Neural progenitor cell (in vitro differentiated cells): ENCODE measurements at regions not wholly inside any gene's neighbourhood (a gene's known extent, or its start where the extent isn't known, plus 50 kb on each side); places are given as distances from the start of the nearest gene placed in this dataset.

ENCODE experiments used
- DNase-seq: peaks from one replicate; pipeline ENCODE4 v3.0.0-alpha.2; 2016; ENCODE audit warnings: low spot score
- H2AFZ ChIP-seq: fragments of 200-600 bp; sonication (generic); replicated peaks from 2 replicates; pipeline ENCODE4 v1.6.1; 2016; ENCODE audit warnings: antibody characterized with exemption
- H3F3A ChIP-seq: fragments of 200-600 bp; sonication (generic); 2 replicates; pipeline ENCODE4 v1.6.1; 2016; ENCODE audit warnings: antibody characterized with exemption, low read depth
- H3K27ac ChIP-seq: fragments of 200-600 bp; sonication (generic); 2 replicates; pipeline ENCODE4 v1.5.1; 2016; ENCODE audit warnings: mild to moderate bottlenecking
- H3K27me3 ChIP-seq: fragments of 200-600 bp; sonication (generic); 2 replicates; pipeline ENCODE4 v1.6.1; 2016; ENCODE audit warnings: mild to moderate bottlenecking, moderate library complexity
- H3K36me3 ChIP-seq: fragments of 200-600 bp; sonication (generic); 2 replicates; pipeline ENCODE4 v1.5.1; 2016
- H3K4me1 ChIP-seq: fragments of 200-600 bp; sonication (generic); 2 replicates; pipeline ENCODE4 v1.6.1; 2016; ENCODE audit warnings: mixed run types
- H3K4me2 ChIP-seq: fragments of 200-600 bp; sonication (generic); 2 replicates; pipeline ENCODE4 v1.6.1; 2016
- H3K4me3 ChIP-seq: fragments of 200-600 bp; sonication (generic); 2 replicates; pipeline ENCODE4 v1.5.1; 2016
- H3K79me2 ChIP-seq: fragments of 200-600 bp; sonication (generic); 2 replicates; pipeline ENCODE4 v1.6.1; 2016; ENCODE audit warnings: low read depth
- H3K9ac ChIP-seq: fragments of 200-600 bp; sonication (generic); 2 replicates; pipeline ENCODE4 v1.6.1; 2016
- H3K9me3 ChIP-seq: fragments of 200-600 bp; sonication (generic); 2 replicates; pipeline ENCODE4 v1.5.1; 2016; ENCODE audit warnings: low read depth
- H4K20me1 ChIP-seq: fragments of 200-600 bp; sonication (generic); 2 replicates; pipeline ENCODE4 v1.6.1; 2016; ENCODE audit warnings: low read depth
- H3K27ac Mint-ChIP-seq: 3 replicates; pipeline ENCODE4 v1.8.0; 2021; ENCODE audit warnings: mixed read lengths
- H3K27me3 Mint-ChIP-seq: 2 replicates; pipeline ENCODE4 v1.8.0; 2022; ENCODE audit warnings: low read depth, mild to moderate bottlenecking, inconsistent platforms, moderate library complexity, mixed read lengths; ENCODE audit not compliant: insufficient read depth
- H3K36me3 Mint-ChIP-seq: 3 replicates; pipeline ENCODE4 v1.8.0; 2021; ENCODE audit warnings: mixed read lengths
- H3K4me1 Mint-ChIP-seq: 3 replicates; pipeline ENCODE4 v1.8.0; 2021; ENCODE audit warnings: mixed read lengths
- H3K4me3 Mint-ChIP-seq: 3 replicates; pipeline ENCODE4 v1.8.0; 2021; ENCODE audit warnings: mild to moderate bottlenecking, moderate library complexity, mixed read lengths
- H3K9me3 Mint-ChIP-seq: 3 replicates; pipeline ENCODE4 v1.8.0; 2020; ENCODE audit warnings: mixed read lengths
- EZH2 ChIP-seq: fragments of 200-600 bp; sonication (generic); IDR thresholded peaks from 2 replicates; pipeline ENCODE4 v1.6.1; 2017; ENCODE audit warnings: antibody characterized with exemption, mild to moderate bottlenecking, moderate library complexity
- EZH2phosphoT487 ChIP-seq: fragments of 200-600 bp; sonication (generic); IDR thresholded peaks from 2 replicates; pipeline ENCODE4 v1.6.1; 2017; ENCODE audit warnings: antibody characterized with exemption
- TF ChIP-seq, protein P1 (sequence below): fragments of 200-600 bp; sonication (generic); IDR thresholded peaks from 2 replicates; pipeline ENCODE4 v1.5.1; 2017; ENCODE audit warnings: antibody characterized with exemption, mild to moderate bottlenecking

DNA sequence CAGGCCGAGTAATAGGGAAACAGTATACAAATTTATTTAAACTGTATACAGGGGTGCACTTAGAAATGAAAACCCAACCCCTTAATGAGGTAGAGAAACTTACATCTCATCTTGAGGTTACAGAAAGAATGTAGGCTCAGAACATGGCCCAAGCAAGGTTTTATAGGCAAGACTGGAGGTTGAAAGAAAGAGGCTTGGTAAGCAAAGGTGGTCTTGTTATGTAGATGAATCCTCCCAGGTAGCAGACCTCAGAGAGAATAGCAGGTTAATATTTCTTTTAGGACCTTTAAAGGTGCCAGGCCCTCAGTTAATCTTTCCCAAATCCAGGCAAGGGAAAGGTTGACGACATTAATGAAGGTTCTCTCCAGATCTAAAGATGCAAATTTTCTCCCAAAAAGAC is 1466.8 kb upstream of the PRR20A start:
- no peak overlapping the region for H3K4me3 Mint-ChIP-seq

DNA sequence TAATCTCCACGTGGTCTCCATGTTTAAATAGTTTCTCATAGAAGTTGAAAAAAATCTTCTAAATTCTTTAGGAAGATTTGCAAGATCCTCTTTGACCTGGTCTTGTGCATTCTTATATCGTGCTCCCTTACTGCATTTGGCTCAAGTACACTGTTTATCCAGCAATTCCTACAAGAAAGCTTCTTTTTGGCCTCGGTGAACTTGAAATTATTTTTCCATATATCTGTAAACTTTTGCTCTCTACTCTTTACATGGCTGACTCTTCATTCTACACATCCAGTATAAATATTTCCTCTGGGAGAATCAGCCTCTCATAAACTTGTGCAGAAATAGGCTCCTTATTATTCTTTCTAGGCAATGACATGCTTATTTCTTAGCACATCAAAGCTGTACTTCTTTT is 1457.9 kb upstream of the PRR20A start:
- Histone ChIP-seq H3K9me3 (no peaks in the 10 kb centered on the region), H3K4me2 (no peak overlapping the region), H3K27ac (no peak overlapping the region), H3K79me2 (no peaks in the 10 kb centered on the region), H3K4me3 (no peak overlapping the region), H4K20me1 (no peaks in the 10 kb centered on the region), H3K4me1 (no peaks in the 10 kb centered on the region), H3F3A (no peaks in the 10 kb centered on the region), H3K27me3 (no peaks in the 10 kb centered on the region), H3K9ac (no peak overlapping the region), H3K36me3 (no peaks in the 10 kb centered on the region), H2AFZ (no peak overlapping the region)
- Mint-ChIP-seq H3K9me3 (no peaks in the 10 kb centered on the region), H3K36me3 (no peaks in the 10 kb centered on the region), H3K4me1 (no peaks in the 10 kb centered on the region), H3K4me3 (no peak overlapping the region), H3K27me3 (no peaks in the 10 kb centered on the region), H3K27ac (no peak overlapping the region)
- TF ChIP-seq, protein P1, sequence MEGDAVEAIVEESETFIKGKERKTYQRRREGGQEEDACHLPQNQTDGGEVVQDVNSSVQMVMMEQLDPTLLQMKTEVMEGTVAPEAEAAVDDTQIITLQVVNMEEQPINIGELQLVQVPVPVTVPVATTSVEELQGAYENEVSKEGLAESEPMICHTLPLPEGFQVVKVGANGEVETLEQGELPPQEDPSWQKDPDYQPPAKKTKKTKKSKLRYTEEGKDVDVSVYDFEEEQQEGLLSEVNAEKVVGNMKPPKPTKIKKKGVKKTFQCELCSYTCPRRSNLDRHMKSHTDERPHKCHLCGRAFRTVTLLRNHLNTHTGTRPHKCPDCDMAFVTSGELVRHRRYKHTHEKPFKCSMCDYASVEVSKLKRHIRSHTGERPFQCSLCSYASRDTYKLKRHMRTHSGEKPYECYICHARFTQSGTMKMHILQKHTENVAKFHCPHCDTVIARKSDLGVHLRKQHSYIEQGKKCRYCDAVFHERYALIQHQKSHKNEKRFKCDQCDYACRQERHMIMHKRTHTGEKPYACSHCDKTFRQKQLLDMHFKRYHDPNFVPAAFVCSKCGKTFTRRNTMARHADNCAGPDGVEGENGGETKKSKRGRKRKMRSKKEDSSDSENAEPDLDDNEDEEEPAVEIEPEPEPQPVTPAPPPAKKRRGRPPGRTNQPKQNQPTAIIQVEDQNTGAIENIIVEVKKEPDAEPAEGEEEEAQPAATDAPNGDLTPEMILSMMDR, result no peak
- no peak for TF ChIP-seq EZH2phosphoT487
- TF ChIP-seq EZH2, result no peak
- no peak for DNase-seq

More for the DNA sequence above, 1466.8 kb upstream of the PRR20A start:
- H3K9me3 Mint-ChIP-seq, result peaks cover 4% of the 10 kb centered on the region
- no peak overlapping the region for H3K27ac Mint-ChIP-seq
- no peak for DNase-seq
- Histone ChIP-seq H3K36me3 (no peaks in the 10 kb centered on the region), H3K4me1 (no peaks in the 10 kb centered on the region), H3F3A (no peaks in the 10 kb centered on the region), H2AFZ (no peak overlapping the region), H3K27ac (no peak overlapping the region), H3K9me3 (no peaks in the 10 kb centered on the region), H3K9ac (no peak overlapping the region), H3K4me3 (no peak overlapping the region), H3K79me2 (no peaks in the 10 kb centered on the region), H3K27me3 (no peaks in the 10 kb centered on the region), H3K4me2 (no peak overlapping the region), H4K20me1 (no peaks in the 10 kb centered on the region)
- H3K36me3 Mint-ChIP-seq, result no peaks in the 10 kb centered on the region
- H3K4me1 Mint-ChIP-seq, result peaks cover 3% of the 10 kb centered on the region
- H3K27me3 Mint-ChIP-seq, result peaks cover 4% of the 10 kb centered on the region
- TF ChIP-seq EZH2phosphoT487 (no peak), EZH2 (no peak)
- TF ChIP-seq, protein P1, result no peak

DNA sequence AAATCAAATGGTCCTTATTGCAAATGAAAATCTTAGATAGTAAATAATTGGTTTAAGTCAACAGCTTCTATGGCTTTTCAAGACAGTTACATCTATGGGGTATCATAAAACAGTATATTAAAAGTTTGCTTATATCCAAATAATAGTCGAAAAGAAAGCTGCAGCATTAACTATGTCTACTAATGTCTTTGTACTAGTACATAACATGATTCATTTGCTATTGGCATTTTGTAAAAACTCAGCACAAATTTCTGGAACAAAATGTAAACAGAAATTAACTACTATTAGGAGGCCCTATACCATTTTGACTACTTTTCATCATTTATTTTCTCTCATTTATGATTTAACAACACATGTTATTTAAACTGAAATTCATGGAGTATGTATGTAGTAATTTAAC is 1435.2 kb upstream of the PRR20A start:
- H4K20me1 ChIP-seq, result no peaks in the 10 kb centered on the region
- Mint-ChIP-seq H3K27me3 (no peaks in the 10 kb centered on the region), H3K9me3 (no peaks in the 10 kb centered on the region), H3K36me3 (no peaks in the 10 kb centered on the region), H3K27ac (no peak overlapping the region), H3K4me3 (no peak overlapping the region), H3K4me1 (no peaks in the 10 kb centered on the region)
- H2AFZ ChIP-seq, result no peak overlapping the region
- DNase-seq, result no peak
- no peak overlapping the region for H3K27ac ChIP-seq
- no peaks in the 10 kb centered on the region for H3K4me1 ChIP-seq
- H3K9me3 ChIP-seq, result no peaks in the 10 kb centered on the region
- no peak overlapping the region for H3K4me3 ChIP-seq
- no peak overlapping the region for H3K4me2 ChIP-seq
- no peak for TF ChIP-seq EZH2
- no peak for TF ChIP-seq EZH2phosphoT487
- TF ChIP-seq, protein P1, result no peak
- no peaks in the 10 kb centered on the region for H3F3A ChIP-seq
- no peaks in the 10 kb centered on the region for H3K36me3 ChIP-seq
- H3K79me2 ChIP-seq, result no peaks in the 10 kb centered on the region
- no peak overlapping the region for H3K9ac ChIP-seq
- no peaks in the 10 kb centered on the region for H3K27me3 ChIP-seq

DNA sequence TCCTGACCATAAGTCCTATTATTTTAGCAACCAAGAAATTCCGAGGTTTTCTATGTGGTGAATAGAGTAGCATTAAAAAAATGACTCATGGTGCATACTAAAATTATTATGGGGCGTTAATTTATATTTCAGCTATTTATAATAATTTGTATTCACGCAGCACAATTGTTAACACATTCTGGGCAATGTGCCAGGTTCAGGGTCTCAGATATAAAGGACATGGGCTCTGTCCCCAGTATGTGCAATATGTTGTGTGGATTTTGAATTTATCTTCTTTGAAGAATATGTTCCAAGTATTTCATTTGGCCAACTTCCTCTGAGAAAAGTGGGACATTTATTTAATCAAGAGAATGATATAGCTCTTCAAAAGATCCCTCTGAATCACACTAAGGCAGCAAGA is 1434.7 kb upstream of the PRR20A start:
- Histone ChIP-seq H3K27ac (no peak overlapping the region), H3K4me2 (no peak overlapping the region), H2AFZ (no peak overlapping the region), H4K20me1 (no peaks in the 10 kb centered on the region), H3K27me3 (no peaks in the 10 kb centered on the region), H3K9ac (no peak overlapping the region), H3K36me3 (no peaks in the 10 kb centered on the region), H3K4me3 (no peak overlapping the region), H3K79me2 (no peaks in the 10 kb centered on the region), H3K9me3 (no peaks in the 10 kb centered on the region), H3F3A (no peaks in the 10 kb centered on the region), H3K4me1 (no peaks in the 10 kb centered on the region)
- Mint-ChIP-seq H3K36me3 (no peaks in the 10 kb centered on the region), H3K4me1 (no peaks in the 10 kb centered on the region), H3K9me3 (no peaks in the 10 kb centered on the region), H3K27me3 (no peaks in the 10 kb centered on the region), H3K27ac (no peak overlapping the region), H3K4me3 (no peak overlapping the region)
- DNase-seq, result no peak
- TF ChIP-seq EZH2, result no peak
- no peak for TF ChIP-seq EZH2phosphoT487
- TF ChIP-seq, protein P1, result no peak
